Peyer's patch (tissue), 4 donors: ENCODE measurements at regions not wholly inside any gene's neighbourhood (a gene's known extent, or its start where the extent isn't known, plus 50 kb on each side); places are given as distances from the start of the nearest gene placed in this dataset.

ENCODE experiments used
- CTCF ChIP-seq, 6 experiments: fragments of 450-650 bp in 4 of 6; fragments of 200-600 bp in 2 of 6; sonication (generic) in 1 of 6; IDR thresholded peaks; one replicate each; pipeline ENCODE4 v1.5.1; 2017 to 2019; ENCODE audit warnings: antibody characterized with exemption in 6 of 6, mild to moderate bottlenecking in 3 of 6, moderate library complexity in 1 of 6
- POLR2A ChIP-seq, 2 donors: fragments of 450-650 bp; IDR thresholded peaks; one replicate each; pipeline ENCODE4 v1.5.1; 2017; ENCODE audit warnings: antibody characterized with exemption in 2 of 2, mild to moderate bottlenecking in 2 of 2, moderate library complexity in 2 of 2

GRCh38 chr10:29135337-29135736 lies 153.5 kb upstream of the LYZL1 start:
- TF ChIP-seq CTCF (IDR thresholded peaks at IDR 0.05) (no peak), POLR2A (IDR thresholded peaks at IDR 0.05) (no peak)
